KBM-7 (cell line): ENCODE measurements at regions not wholly inside any gene's neighbourhood (a gene's known extent, or its start where the extent isn't known, plus 50 kb on each side); places are given as distances from the start of the nearest gene placed in this dataset.
"Not testable (repeated sequence)": the region's sequence is repeated elsewhere in the genome, so short reads cannot be mapped to it uniquely, and the experiment has no call there.

Experiments
- DNase-seq: peaks from one replicate; pipeline ENCODE4 v3.0.0-alpha.2; 2015
- in situ Hi-C: fragments of 300-500 bp; cut with MboI; formaldehyde crosslinking; loops from 2 replicates; pipeline ENCODE4 v1.14.3; 2020; ENCODE audit warnings: low sequenced_read_pairs, low pct_unique_long_range_greater_than_20kb, mixed read lengths

DNA sequence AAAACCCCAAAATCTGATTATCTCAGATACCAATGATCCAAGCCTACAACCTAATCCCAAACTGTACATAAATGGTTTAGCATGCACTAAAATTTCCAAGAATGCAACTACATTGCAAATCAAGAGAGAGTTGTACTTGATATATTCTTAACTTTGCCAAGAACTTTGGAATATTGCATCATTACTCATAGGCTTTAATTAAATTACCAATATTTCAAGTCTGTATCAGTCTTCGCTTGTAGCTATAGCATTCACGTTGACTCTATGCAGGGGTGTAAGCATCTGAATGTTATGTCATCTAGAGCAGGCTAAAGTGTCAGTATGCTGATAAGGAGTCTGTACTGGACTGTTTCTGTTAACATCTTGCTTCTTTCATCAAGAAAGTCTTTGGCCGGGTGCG lies 56.3 kb downstream of the FOXI3 start:
- in situ Hi-C loops: no loop called here
- no peak for DNase-seq

DNA sequence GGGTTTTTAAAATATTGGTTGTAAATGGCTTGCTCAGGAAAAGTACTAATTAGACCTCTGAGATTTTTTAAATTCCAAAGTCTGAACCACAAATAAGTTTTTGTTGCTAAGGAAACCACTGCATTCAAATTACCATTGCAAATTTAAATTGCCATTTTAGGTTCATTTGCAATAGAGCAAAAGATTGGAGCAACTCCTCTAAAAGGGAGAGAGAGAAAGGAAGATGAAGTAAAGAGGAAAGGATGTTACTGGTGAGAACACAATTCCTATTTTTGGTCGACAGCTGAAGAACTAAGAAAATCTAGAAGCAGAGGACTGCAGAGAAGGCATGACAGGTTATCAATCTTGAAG lies 74.9 kb downstream of the FOXI3 start:
- in situ Hi-C loops: no loop called here

DNA sequence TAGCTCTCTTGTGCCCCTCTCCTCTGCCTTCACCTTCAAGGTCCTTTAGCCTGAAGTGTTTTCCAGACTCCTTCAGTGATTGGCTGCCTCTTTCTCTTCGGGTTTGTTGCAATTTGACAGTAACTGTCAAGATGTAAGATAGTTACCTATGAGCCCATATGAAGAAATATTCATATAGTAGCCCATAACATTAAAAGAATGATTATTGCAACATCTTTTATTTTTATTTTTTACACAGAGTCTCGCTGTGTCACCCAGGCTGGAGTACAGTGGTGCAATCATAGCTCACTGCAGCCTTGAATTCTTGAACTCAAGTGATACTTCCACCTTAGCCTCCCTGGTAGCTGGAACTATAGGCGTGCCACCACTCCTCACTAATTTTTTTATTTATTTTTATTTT lies 80.5 kb downstream of the FOXI3 start:
- no peak for DNase-seq
- in situ Hi-C loops: no loop called here

More for the DNA sequence above, 74.9 kb downstream of the FOXI3 start:
- no peak for DNase-seq

DNA sequence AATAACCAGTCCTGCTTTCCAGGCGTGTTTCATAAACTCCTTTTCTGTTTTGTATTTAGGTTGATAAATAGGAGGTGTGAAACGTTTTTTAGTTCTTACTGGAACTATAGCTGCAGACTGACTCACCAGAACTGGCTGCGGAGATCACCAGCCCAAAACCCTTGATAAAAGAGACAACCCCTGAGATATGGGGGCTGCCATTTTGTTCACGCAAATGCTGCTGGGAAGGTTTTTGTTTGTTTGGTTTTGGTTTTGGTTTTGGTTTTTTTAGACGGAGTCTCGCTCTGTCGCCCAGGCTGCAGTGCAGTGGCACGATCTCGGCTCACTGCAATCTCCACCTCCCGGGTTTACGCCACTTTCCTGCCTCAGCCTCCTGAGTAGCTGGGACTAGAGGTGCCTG lies 87.1 kb downstream of the FOXI3 start:
- in situ Hi-C loops, DNase-seq: not testable (repeated sequence)

DNA sequence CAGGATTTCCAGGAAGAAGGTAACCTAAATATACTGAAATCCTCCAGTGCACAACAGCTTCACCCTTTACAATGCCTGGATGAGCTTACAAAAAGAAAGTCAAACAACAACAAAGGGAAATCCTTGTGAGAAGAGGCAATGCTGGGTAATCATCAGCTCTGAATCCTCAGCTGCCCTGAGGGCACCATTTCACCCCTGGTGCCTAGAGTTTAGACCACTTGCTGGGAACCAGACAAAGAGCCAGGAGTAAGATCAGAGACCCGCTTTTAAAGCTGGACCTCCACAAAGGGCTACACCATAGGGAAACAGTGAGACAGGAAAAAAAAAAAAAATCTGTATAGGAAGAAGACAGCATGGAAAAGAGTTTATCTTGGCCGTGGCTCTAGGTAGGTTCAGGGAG lies 97.0 kb downstream of the FOXI3 start:
- in situ Hi-C loops: no loop called here
- DNase-seq: no peak

DNA sequence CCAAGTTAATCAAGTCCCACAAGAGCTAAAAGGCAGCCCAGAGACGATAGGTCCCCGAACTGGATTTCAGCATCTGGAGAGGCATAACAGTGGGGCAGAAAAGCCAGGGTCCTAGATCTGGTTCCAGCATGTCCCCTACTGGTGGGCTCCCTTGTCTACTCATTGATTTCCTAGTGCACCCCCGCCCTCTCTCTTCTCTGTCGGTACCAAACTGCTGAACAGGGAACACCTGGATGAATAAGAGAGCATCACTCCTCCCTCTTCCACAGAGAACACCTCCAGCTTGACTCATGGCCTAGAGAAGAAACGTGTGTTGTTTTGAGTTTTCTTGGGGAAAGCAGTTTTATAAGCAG lies 101.3 kb downstream of the FOXI3 start:
- no peak for DNase-seq
- in situ Hi-C loops: no loop called here

DNA sequence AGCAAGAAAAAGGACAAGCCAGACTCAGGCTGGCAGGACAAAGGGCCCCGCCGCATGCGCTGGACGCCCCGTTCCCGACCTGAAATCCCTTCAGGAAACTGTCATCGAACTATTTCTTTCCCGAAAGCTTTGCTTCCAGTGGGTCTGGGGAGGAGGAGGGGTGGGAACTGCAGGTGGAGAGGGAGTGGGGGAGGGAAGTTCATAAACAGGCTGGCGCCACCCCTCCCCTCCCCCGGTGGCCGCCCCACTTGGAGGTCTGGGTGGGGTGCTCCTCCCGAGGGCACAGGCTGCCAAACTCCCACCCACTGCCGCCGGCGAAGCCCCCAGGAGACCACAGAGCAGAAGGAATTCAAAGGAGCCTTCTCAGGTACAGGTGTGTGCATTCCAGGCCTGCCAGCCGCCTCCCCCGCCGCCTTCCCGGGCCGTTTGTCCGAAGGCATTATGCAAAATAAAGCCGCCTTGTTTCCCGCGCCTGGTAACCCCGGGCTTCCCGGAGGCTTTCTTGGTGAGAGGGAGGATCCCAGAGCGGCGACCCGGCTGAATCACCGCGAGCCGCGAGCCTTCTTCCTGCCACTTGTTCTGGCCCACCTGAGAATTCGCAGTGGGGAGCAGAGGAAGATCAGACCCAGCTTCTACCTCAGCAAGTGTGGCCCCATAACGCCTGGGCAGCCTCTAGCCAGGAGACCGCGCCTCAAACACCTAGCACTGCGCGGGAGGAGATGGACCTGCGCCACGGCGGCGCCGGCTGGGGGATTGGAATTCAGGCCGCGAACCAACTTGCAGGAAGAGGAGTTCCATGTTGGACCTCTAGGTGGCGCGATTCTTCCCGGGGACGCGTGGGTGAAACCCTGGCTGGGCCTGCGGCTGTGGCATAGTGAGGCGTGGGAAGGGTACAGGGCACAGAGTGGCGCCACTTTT lies 101.9 kb downstream of the FOXI3 start:
- peak; percentile 35 for DNase-seq
- in situ Hi-C loops: no loop called here

DNA sequence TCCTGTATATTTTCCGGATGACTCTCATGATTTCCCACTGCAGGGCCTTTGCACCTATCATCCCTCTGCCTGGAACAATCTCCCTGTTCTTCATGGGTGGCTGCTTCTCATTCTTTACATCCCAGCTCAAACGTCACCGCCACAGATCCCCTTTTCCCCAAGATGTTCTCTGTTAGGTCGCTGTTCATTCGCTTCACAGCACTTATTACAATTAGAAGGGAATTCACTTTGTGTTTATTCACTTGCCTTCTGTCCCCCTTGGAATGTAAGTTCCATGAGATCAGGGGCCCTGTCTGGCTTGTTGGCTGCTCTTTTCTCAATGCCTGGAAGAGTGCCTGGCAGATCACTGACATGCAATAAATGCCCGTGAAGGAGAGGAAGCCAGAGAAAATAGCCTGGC lies 106.7 kb downstream of the FOXI3 start:
- in situ Hi-C loops: no loop called here

DNA sequence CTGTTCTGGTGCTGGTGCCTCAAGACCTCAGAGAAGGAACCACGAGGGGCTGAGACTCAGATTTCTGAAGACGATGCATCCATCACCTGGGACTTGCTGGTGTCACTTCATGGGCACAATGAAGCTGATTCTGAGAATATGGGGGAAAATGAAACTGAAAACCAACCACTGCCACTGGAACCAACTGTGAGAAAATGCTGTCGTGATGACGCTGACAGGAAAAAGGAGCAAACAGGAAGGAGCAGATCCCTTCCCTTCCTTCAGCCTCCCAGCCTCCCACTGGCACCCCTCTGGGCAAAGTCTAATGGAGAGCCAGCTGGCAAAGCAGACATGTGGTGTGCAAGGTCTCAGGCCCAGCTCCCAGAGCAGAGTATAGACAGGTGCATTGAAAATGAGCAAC lies 109.7 kb downstream of the FOXI3 start:
- DNase-seq: no peak
- in situ Hi-C loops: no loop called here

More for the DNA sequence above, 106.7 kb downstream of the FOXI3 start:
- DNase-seq: no peak

DNA sequence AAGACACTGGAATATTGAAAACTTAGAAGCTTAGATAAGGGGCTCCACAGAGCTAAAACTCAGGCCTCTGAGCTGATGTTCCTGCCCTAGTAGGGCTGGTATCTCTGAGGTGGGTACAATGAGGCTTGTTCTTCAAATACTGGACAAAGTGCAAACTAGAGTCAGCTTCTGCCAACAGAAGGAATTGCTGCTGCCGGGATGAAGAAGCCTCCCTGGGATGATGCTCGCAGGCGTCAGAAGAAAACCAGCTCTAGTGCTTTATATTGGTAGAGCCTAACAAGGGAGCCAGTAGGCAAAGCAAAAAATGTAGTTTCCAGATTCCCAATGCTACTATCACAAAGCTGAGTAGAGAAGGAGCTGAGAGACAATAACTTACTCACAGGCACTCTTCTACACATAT lies 118.1 kb downstream of the FOXI3 start:
- DNase-seq: no peak
- in situ Hi-C loops: no loop called here

DNA sequence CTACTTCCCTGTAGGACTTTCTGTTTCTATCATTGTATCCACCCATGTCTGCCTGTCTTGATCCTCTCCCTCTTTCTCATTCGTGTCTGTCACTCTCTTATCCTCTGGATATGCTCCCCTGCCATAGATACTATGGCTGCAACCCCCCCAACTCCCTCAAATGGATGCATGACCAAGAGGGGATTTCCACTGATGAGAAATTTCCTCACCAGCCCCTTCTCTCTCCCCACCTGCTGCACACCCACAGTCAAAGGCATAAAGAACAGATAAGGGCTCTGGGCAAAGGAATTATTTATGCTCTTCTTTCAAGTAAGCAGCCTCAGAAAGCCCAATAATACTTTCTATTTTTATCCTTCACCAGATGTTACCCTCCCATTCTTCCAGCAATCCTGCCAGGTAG lies 121.3 kb downstream of the FOXI3 start:
- in situ Hi-C loops: no loop called here
- DNase-seq: no peak

DNA sequence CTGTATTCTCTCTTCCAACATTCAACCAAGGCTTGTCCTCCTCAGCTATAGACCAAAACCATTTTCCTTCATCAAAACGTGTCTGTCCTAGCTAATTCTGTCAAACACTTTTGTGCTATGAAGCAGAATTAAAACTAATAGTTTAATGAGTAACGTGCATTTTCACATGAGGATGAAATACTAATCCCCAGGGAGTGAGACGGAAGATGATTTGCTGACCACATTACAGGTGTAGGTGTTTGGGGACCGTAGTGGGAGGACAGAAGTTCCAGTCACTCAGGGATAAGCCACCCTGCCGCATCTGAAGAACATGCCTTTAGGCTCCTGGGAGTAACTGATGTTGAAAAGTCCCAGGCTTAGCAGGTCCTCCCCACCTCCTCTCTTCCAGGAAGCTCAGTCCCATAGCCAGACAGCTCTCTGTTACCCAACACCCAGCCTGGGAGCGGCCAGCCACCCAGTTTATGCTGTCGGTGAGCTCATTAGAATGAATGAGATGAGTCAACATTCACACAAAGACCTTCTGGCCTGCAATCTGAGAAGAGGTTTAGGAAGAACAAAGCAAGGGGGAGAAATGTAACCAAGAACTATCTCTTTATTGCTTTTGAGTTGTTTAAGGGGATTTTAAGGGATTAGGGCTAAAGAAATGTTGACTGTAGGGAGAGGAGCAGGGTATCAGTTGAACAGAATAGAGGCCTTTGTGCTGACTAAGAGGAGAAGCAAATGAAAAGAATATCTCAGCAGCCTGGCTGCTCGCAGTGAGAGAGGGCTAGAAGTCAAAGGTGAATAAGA lies 122.5 kb downstream of the FOXI3 start:
- DNase-seq: no peak
- in situ Hi-C loops: no loop called here

DNA sequence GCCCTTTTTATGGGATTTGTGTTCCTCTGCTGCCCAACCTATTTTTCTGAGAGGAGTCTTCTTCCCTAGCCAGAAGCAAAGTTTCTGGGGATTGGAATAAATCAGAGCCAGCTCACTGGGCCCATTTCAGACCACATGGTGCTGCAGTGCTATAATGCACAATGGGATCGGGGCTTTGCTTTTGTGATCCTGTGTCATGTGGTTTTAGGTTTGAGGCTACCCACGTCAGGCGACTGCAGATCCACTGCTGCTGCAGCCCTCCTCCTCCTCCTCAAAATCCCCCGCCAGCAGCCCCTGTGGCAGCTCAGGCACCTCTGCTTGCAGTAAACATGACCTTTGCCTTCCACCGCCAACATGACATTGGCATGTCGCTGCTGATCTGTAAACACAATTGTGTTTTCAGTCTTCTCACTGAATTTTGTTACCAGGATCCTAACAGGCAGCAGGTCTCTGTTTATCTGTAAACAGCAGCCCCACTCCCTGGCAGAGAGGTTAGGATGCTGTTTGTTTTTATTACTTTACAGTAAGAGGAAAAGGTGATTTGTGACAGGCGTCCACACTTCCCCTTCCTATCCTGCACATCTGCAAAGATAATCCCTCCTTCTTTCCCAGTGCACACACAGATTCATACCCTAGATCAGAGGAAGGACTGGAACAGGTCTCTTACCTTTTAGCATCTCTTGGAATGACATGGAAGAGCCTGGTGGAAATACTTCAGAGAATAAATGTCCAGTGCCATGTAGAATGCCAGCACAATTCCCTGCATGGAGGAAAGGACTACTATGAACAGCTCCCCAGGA lies 130.8 kb downstream of the FOXI3 start:
- in situ Hi-C loops: no loop called here
- DNase-seq: no peak

DNA sequence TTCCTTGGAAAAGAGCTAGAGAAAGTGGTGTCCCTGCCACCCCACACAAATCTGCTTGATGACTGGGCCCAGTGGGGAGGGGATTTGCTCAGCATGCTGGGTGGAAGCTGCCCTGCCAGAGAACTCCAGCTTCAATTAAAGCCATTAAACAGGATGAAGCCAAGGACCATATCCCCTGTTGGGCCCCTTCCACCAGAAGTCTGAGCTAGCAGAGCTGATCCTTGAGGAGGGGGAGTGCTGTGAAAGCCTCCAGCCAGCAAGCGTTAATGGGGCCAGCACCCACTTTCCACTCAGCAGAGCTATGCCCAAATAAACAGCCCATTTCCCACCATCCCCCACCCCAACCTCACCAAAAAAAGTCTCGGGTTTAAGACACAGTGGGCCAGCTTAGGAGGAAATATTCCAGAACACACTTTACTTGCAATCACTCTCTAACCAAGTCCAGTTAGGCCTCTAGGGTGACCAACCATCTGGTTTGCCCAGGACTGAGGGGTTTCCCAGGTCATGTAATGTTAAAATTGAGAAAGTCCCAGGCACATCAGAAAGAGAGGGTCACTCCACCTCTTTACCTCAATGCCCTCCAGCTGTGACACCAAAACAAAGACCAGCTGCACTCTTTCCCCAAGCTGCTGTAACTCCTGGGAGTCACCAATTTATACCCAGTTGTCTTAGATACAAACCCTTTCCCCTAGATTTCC lies 132.3 kb downstream of the FOXI3 start:
- in situ Hi-C loops: no loop called here
- no peak for DNase-seq

DNA sequence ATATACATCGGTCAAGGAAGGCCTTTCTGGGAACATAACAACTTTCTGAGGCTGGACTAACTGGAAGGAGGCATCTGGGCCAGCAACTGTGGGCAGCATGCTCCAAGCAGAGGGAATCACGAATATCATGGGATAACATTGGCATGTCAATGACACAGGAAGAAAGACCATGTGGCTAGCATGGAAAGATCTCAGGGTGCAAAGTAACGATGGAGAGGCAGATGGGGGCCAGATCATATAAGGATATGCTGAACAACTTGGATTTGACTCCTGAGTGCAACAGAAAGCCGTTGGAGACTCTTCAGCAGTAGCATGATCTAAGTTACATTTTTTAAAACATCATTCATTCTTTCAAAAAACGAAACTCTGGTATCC lies 133.6 kb downstream of the FOXI3 start:
- in situ Hi-C loops: no loop called here

DNA sequence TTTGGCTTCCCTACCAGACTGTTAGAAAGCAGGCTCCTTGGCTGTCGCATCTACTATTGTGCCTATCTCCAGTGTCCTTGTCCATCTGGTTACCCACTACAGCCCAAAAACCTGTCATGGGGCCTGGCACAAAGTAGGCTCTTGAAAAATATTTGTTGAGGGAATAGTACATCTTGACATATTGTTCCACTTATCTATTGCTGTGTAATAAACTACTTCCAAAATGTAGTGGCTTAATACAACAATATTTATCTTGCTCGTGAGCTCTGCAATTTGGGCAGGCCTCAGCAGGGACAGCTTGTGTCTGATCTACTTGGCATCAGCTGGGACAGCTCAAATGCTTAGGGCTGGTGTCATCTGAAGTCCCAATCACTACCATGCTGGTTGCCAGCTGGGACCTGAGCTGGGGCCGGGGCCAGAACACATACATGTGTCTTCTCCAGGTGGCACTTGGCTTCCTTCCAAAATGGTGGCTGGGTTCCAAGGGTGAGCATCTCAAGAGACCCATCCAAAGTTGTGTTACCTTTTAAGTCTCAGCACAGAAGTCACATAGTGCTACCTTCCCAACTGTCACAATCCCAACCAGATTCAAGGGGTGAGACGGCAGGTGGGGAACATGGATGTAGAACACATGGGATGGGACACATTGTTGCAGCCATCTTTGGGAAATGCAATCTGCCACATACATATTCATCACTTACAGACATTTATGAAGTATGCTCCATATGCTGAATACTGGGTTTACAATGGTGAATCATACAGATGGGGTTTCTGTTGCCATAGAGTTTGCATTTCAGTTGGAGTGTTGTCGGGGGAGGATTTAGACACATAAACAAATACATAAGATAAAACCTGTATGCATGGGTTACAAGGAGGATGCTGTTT lies 134.2 kb downstream of the FOXI3 start:
- DNase-seq: no peak
- in situ Hi-C loops: no loop called here

More for the DNA sequence above, 133.6 kb downstream of the FOXI3 start:
- DNase-seq: no peak

DNA sequence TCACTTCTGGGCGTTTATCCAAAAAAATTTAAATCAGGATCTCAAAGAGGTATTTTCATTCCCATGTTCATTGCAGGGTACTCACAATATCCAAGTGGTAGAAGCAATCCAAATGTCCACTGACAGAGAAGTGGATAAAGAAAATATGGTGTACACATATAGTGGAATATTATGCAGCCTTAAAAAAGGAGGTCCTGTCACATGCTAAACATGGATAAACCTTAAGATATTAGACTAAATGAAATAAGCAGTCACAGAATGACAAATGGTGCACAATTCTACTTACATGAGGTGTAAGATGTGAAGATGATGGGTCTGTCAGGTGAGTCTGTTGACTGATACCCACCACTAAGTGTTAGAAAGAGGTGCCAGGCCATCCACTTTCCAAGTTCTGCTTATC lies 140.6 kb downstream of the THNSL2 start:
- in situ Hi-C loops: no loop called here
- DNase-seq: no peak

DNA sequence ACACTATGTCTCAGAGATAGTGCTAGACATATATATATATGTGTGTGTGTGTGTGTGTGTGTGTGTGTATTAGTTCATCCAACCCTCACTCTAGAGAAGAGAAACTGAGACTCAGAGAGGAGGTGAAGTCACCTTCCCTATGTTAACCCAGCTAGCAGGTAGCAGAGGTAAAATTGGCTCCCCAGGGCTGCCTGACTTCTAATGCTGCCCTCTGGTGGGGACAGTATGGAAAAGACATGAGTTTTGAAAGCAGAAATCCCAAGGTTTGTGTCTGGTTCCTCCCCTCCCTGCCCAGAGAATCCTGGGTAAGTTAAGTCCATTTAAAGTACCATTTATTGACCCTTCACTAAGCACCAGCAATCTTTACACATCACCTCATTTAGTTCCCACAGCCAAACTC lies 137.7 kb downstream of the THNSL2 start:
- in situ Hi-C loops: no loop called here
- DNase-seq: peak; percentile 29
